ENCODE measurements at regions not wholly inside any gene's neighbourhood (a gene's known extent, or its start where the extent isn't known, plus 50 kb on each side); places are given as distances from the start of the nearest gene placed in this dataset.

- H3K9me3 Mint-ChIP-seq, result no peaks in the 10 kb centered on the region
- peak overlapping the region; percentile 29 for H3K4me3 Mint-ChIP-seq
- peak overlapping the region; percentile 94 for H3K27ac Mint-ChIP-seq
- TF ChIP-seq CTCF (IDR thresholded peaks at IDR 0.05), result peak; percentile 48
- H3K27me3 Mint-ChIP-seq (ENCODE audit: low read depth, poor library complexity), result peaks cover 20% of the 10 kb centered on the region
- no peaks in the 10 kb centered on the region for H3K36me3 Mint-ChIP-seq (ENCODE audit: low read depth)
- no peak for DNase-seq
- peaks cover 16% of the 10 kb centered on the region for H3K4me1 Mint-ChIP-seq
Measured at GRCh38 chr2:105576440-105577241, 168.1 kb upstream of the NCK2 start.

- Mint-ChIP-seq H3K27ac (peak overlapping the region; percentile 94), H3K4me3 (no peak overlapping the region), H3K4me1 (peaks cover 16% of the 10 kb centered on the region), H3K36me3 (ENCODE audit: low read depth) (no peaks in the 10 kb centered on the region), H3K27me3 (ENCODE audit: low read depth, poor library complexity) (peaks cover 20% of the 10 kb centered on the region), H3K9me3 (no peaks in the 10 kb centered on the region)
- no peak for DNase-seq
- no peak for TF ChIP-seq CTCF (IDR thresholded peaks at IDR 0.05)
Measured at GRCh38 chr2:105576050-105576439, 168.7 kb upstream of the NCK2 start.

GRCh38 chr2:105575499-105576025 lies 169.2 kb upstream of the NCK2 start:
- no peak for DNase-seq
- no peak overlapping the region for H3K4me3 Mint-ChIP-seq
- no peak overlapping the region for H3K27ac Mint-ChIP-seq
- H3K4me1 Mint-ChIP-seq, result peaks cover 16% of the 10 kb centered on the region
- TF ChIP-seq CTCF (IDR thresholded peaks at IDR 0.05), result no peak
- no peaks in the 10 kb centered on the region for H3K36me3 Mint-ChIP-seq (ENCODE audit: low read depth)
- peaks cover 20% of the 10 kb centered on the region for H3K27me3 Mint-ChIP-seq (ENCODE audit: low read depth, poor library complexity)
- no peaks in the 10 kb centered on the region for H3K9me3 Mint-ChIP-seq

GRCh38 chr2:105574796-105575344 lies 169.8 kb upstream of the NCK2 start:
- no peak overlapping the region for H3K27ac Mint-ChIP-seq
- H3K4me1 Mint-ChIP-seq, result peaks cover 16% of the 10 kb centered on the region
- H3K9me3 Mint-ChIP-seq, result no peaks in the 10 kb centered on the region
- H3K27me3 Mint-ChIP-seq (ENCODE audit: low read depth, poor library complexity), result peaks cover 20% of the 10 kb centered on the region
- no peak for DNase-seq
- H3K4me3 Mint-ChIP-seq, result no peak overlapping the region
- no peak for TF ChIP-seq CTCF (IDR thresholded peaks at IDR 0.05)
- H3K36me3 Mint-ChIP-seq (ENCODE audit: low read depth), result no peaks in the 10 kb centered on the region

GRCh38 chr2:105573910-105574655 lies 170.6 kb upstream of the NCK2 start:
- DNase-seq, result no peak
- Mint-ChIP-seq H3K27ac (no peak overlapping the region), H3K27me3 (ENCODE audit: low read depth, poor library complexity) (peaks cover 17% of the 10 kb centered on the region), H3K4me3 (no peak overlapping the region), H3K36me3 (ENCODE audit: low read depth) (no peaks in the 10 kb centered on the region), H3K4me1 (peaks cover 16% of the 10 kb centered on the region), H3K9me3 (no peaks in the 10 kb centered on the region)
- TF ChIP-seq CTCF (IDR thresholded peaks at IDR 0.05), result no peak

Measured in nephron progenitor cell (in vitro differentiated cells).